Suprapubic skin (tissue), 3 donors: ENCODE measurements at regions not wholly inside any gene's neighbourhood (a gene's known extent, or its start where the extent isn't known, plus 50 kb on each side); places are given as distances from the start of the nearest gene placed in this dataset.

Experiments used
- POLR2A ChIP-seq, 2 donors: fragments of 450-650 bp; IDR thresholded peaks; one replicate each; pipeline ENCODE4 v1.6.1; 2017; ENCODE audit warnings: antibody characterized with exemption in 2 of 2, mild to moderate bottlenecking in 2 of 2, moderate library complexity in 2 of 2
- TF ChIP-seq, protein P1 (sequence below), 2 donors: fragments of 200-600 bp in 1 of 2; fragments of 450-650 bp in 1 of 2; sonication (generic) in 1 of 2; IDR thresholded peaks; one replicate each; pipeline ENCODE4 v1.5.1; 2016 to 2019; ENCODE audit warnings: antibody characterized with exemption in 2 of 2, mild to moderate bottlenecking in 1 of 2, moderate library complexity in 1 of 2

DNA sequence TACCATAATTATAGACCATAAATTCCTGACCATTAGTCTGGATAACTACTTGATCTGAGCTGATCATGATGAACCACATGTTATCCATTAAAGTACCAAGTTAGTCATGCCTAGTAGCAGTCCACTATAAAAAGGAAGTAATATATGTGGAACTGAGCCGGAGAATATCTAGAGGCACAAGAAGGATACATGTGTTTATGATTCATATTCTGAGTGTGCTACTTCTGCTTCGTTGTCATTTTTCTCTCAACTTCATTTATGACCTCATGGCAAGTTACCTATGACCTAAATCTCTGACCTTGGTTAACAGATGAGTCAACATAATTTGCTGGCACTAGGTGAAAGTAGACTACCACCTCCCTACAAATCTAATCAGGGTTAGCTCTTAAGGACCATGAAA is 56.5 kb upstream of the ANKRD17 start:
- TF ChIP-seq, protein P1, sequence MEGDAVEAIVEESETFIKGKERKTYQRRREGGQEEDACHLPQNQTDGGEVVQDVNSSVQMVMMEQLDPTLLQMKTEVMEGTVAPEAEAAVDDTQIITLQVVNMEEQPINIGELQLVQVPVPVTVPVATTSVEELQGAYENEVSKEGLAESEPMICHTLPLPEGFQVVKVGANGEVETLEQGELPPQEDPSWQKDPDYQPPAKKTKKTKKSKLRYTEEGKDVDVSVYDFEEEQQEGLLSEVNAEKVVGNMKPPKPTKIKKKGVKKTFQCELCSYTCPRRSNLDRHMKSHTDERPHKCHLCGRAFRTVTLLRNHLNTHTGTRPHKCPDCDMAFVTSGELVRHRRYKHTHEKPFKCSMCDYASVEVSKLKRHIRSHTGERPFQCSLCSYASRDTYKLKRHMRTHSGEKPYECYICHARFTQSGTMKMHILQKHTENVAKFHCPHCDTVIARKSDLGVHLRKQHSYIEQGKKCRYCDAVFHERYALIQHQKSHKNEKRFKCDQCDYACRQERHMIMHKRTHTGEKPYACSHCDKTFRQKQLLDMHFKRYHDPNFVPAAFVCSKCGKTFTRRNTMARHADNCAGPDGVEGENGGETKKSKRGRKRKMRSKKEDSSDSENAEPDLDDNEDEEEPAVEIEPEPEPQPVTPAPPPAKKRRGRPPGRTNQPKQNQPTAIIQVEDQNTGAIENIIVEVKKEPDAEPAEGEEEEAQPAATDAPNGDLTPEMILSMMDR (IDR thresholded peaks at IDR 0.05), result no peak
- TF ChIP-seq POLR2A (IDR thresholded peaks at IDR 0.05), result no peak
